ENCODE measurements at regions not wholly inside any gene's neighbourhood (a gene's known extent, or its start where the extent isn't known, plus 50 kb on each side); places are given as distances from the start of the nearest gene placed in this dataset.

GRCh38 chr14:62253911-62254310, 491.7 kb downstream of the SNAPC1 start:
- dilution Hi-C loops (cut with MboI; ENCODE audit: extremely low pct_ligation_motif_present, low sequenced_read_pairs): no loop called here
- Histone ChIP-seq H3K9me3 (ENCODE audit: control insufficient read depth, low read depth, low read length) (no peaks in the 10 kb centered on the region), H3K4me1 (ENCODE audit: control insufficient read depth, extremely low read depth, insufficient read depth, low read length) (no peaks in the 10 kb centered on the region), H3K4me2 (ENCODE audit: control insufficient read depth, extremely low read depth, insufficient read depth, low read depth, low read length) (no peak overlapping the region), H3K9ac (ENCODE audit: control insufficient read depth, extremely low read depth, insufficient read depth, low read length) (no peak overlapping the region), H2AFZ (ENCODE audit: control insufficient read depth, low read length) (no peak overlapping the region), H3K9me1 (ENCODE audit: control insufficient read depth, extremely low read depth, insufficient read depth, low read length) (no peaks in the 10 kb centered on the region), H3K27ac (ENCODE audit: control insufficient read depth, insufficient read depth, low read length) (no peak overlapping the region), H4K20me1 (ENCODE audit: control insufficient read depth, extremely low read depth, insufficient read depth, low read length) (no peaks in the 10 kb centered on the region), H3K27me3 (ENCODE audit: control insufficient read depth, extremely low read depth, insufficient read depth, low read length) (no peaks in the 10 kb centered on the region), H3K36me3 (ENCODE audit: control insufficient read depth in 2 of 2, extremely low read depth in 1 of 2, insufficient read depth in 2 of 2, low read length in 2 of 2) (no peaks in the 10 kb centered on the region), H3K79me2 (ENCODE audit: control insufficient read depth, insufficient read depth, low read length) (no peaks in the 10 kb centered on the region), H3K4me3 (ENCODE audit: control insufficient read depth in 2 of 3, extremely low read depth in 1 of 3, insufficient read depth in 2 of 3, low read depth in 1 of 3, low read length in 3 of 3) (no peak overlapping the region)
- TF ChIP-seq CTCF (optimal IDR thresholded peaks at IDR 0.05 in 1 of 3, IDR thresholded peaks at IDR 0.05 in 1 of 3, conservative IDR thresholded peaks at IDR 0.05 in 1 of 3; ENCODE audit: extremely low read depth in 1 of 3, insufficient read depth in 2 of 3, low read length in 3 of 3): no peak
- TF ChIP-seq EZH2 (IDR thresholded peaks at IDR 0.05; ENCODE audit: low read length): no peak
- DNase-seq (ENCODE audit: low read depth, low spot score) (no peak), FAIRE-seq (no peak)

GRCh38 chr14:62269204-62269603, 507.0 kb downstream of the SNAPC1 start:
- dilution Hi-C loops (cut with MboI; ENCODE audit: extremely low pct_ligation_motif_present, low sequenced_read_pairs): no loop called here
- Histone ChIP-seq H3K36me3 (ENCODE audit: control insufficient read depth in 2 of 2, extremely low read depth in 1 of 2, insufficient read depth in 2 of 2, low read length in 2 of 2) (no peaks in the 10 kb centered on the region), H3K4me1 (ENCODE audit: control insufficient read depth, extremely low read depth, insufficient read depth, low read length) (no peaks in the 10 kb centered on the region), H3K79me2 (ENCODE audit: control insufficient read depth, insufficient read depth, low read length) (no peaks in the 10 kb centered on the region), H3K9me1 (ENCODE audit: control insufficient read depth, extremely low read depth, insufficient read depth, low read length) (no peaks in the 10 kb centered on the region), H3K27me3 (ENCODE audit: control insufficient read depth, extremely low read depth, insufficient read depth, low read length) (no peaks in the 10 kb centered on the region), H3K4me3 (ENCODE audit: control insufficient read depth in 2 of 3, extremely low read depth in 1 of 3, insufficient read depth in 2 of 3, low read depth in 1 of 3, low read length in 3 of 3) (no peak overlapping the region), H3K4me2 (ENCODE audit: control insufficient read depth, extremely low read depth, insufficient read depth, low read depth, low read length) (no peak overlapping the region), H3K9ac (ENCODE audit: control insufficient read depth, extremely low read depth, insufficient read depth, low read length) (no peak overlapping the region), H4K20me1 (ENCODE audit: control insufficient read depth, extremely low read depth, insufficient read depth, low read length) (no peaks in the 10 kb centered on the region), H3K9me3 (ENCODE audit: control insufficient read depth, low read depth, low read length) (no peaks in the 10 kb centered on the region), H3K27ac (ENCODE audit: control insufficient read depth, insufficient read depth, low read length) (no peak overlapping the region), H2AFZ (ENCODE audit: control insufficient read depth, low read length) (no peak overlapping the region)
- FAIRE-seq (no peak), DNase-seq (ENCODE audit: low read depth, low spot score) (no peak)
- TF ChIP-seq CTCF (optimal IDR thresholded peaks at IDR 0.05 in 1 of 3, IDR thresholded peaks at IDR 0.05 in 1 of 3, conservative IDR thresholded peaks at IDR 0.05 in 1 of 3; ENCODE audit: extremely low read depth in 1 of 3, insufficient read depth in 2 of 3, low read length in 3 of 3) (no peak), EZH2 (IDR thresholded peaks at IDR 0.05; ENCODE audit: low read length) (no peak)

Data from keratinocyte (primary cell).